ENCODE measurements at regions not wholly inside any gene's neighbourhood (a gene's known extent, or its start where the extent isn't known, plus 50 kb on each side); places are given as distances from the start of the nearest gene placed in this dataset.

DNA sequence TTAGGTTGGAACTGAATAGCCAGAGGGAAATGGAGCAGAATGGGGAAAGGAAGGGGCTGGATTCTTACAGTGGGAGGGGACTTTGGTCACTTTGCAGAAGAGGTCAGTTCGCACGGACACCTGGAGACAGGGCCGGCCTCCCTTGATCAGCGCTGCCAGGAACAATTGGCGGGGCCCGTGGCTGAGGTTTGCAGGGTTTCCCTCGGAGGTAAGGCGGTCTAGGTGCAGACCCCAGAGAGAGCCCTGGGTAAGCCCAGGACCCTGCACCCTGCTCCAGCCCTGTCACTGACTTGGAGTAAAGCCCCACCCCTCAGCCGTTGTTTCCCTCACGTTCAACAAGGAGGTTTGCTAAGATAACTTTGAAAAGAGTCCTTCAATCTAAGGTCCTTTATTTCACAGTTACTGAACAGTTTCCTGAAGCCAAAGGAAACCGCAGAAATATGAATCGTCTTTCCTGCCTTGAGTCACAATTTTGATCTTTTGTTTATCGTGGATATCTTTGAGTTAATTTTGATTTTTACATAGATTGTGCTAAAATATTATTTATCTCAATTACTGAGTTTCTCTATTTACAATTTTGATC, 231.4 kb upstream of the RTL1 start:
- dilution Hi-C loops (cut with MboI; ENCODE audit: extremely low pct_ligation_motif_present, low sequenced_read_pairs) (no loop called here), intact Hi-C loops (cut with micrococcal nuclease) (no loop called here)
- no peaks in the 10 kb centered on the region for H3K36me3 ChIP-seq (ENCODE audit: control insufficient read depth in 2 of 2, extremely low read depth in 1 of 2, insufficient read depth in 2 of 2, low read length in 2 of 2)
- FAIRE-seq (peak; percentile 86), DNase-seq (ENCODE audit: low read depth, low spot score) (peak; percentile 31)
- peaks cover 14% of the 10 kb centered on the region for H3K4me1 ChIP-seq (ENCODE audit: control insufficient read depth, extremely low read depth, insufficient read depth, low read length)
- peak overlapping the region; percentile 67 for H2AFZ ChIP-seq (ENCODE audit: low read depth, low read length)
- BruUV-seq (replicated peaks), result no TSS peak
- peak overlapping the region; percentile 45 for H3K4me2 ChIP-seq (ENCODE audit: insufficient read depth, low read length)
- CTCF ChIA-PET, result interaction anchor here (1.2 kb wide), 1 partner anchor 12 kb away, joined by 3 read pairs; no protein-coding TSS in a partner anchor
- H3K79me2 ChIP-seq (ENCODE audit: control insufficient read depth, insufficient read depth, low read length), result no peaks in the 10 kb centered on the region
- no peaks in the 10 kb centered on the region for H4K20me1 ChIP-seq (replicated peaks; ENCODE audit: control insufficient read depth, extremely low read depth, insufficient read depth, low read length)
- H3K4me3 ChIP-seq (replicated peaks in 1 of 3; ENCODE audit: insufficient read depth in 1 of 3, low read depth in 1 of 3, low read length in 3 of 3), result no peak overlapping the region
- H3K9me1 ChIP-seq (replicated peaks; ENCODE audit: control insufficient read depth, extremely low read depth, insufficient read depth, low read length), result no peaks in the 10 kb centered on the region
- H3K27me3 ChIP-seq (ENCODE audit: control insufficient read depth in 2 of 2, insufficient read depth in 2 of 2, low read length in 2 of 2), result peaks cover 0 to 4% of the 10 kb centered on the region in 2 experiments
- no peaks in the 10 kb centered on the region for H3K9me3 ChIP-seq (replicated peaks; ENCODE audit: control insufficient read depth, insufficient read depth, low read length)
- POLR2A ChIA-PET, result no interaction called here
- H3K27ac ChIP-seq (ENCODE audit: insufficient read depth, low read depth, low read length), result peak overlapping the region; percentile 15
- H3K9ac ChIP-seq (replicated peaks; ENCODE audit: extremely low read depth, insufficient read depth, low read length), result no peak overlapping the region
- TF ChIP-seq POLR2A (IDR thresholded peaks at IDR 0.05; ENCODE audit: low read depth, low read length), result no peak
- TF ChIP-seq, protein P1, sequence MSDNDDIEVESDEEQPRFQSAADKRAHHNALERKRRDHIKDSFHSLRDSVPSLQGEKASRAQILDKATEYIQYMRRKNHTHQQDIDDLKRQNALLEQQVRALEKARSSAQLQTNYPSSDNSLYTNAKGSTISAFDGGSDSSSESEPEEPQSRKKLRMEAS (IDR thresholded peaks at IDR 0.05; ENCODE audit: insufficient read depth, insufficient read length), result no peak
- peak; percentile 73 for TF ChIP-seq GATA2 (IDR thresholded peaks at IDR 0.05; ENCODE audit: insufficient read depth, insufficient read length, low read depth, low read length)
- TF ChIP-seq POLR2AphosphoS5 (IDR thresholded peaks at IDR 0.05; ENCODE audit: insufficient read depth, low read depth, low read length), result peak; percentile 19
- no peak for TF ChIP-seq MYC (IDR thresholded peaks at IDR 0.05; ENCODE audit: low read depth, low read length)
- peak; percentile 72 for TF ChIP-seq FOS (IDR thresholded peaks at IDR 0.05; ENCODE audit: borderline replicate concordance, insufficient read depth, low read length)
- TF ChIP-seq EZH2 (IDR thresholded peaks at IDR 0.05; ENCODE audit: borderline replicate concordance, low read depth, low read length, severe bottlenecking), result no peak
- TF ChIP-seq, protein P2, sequence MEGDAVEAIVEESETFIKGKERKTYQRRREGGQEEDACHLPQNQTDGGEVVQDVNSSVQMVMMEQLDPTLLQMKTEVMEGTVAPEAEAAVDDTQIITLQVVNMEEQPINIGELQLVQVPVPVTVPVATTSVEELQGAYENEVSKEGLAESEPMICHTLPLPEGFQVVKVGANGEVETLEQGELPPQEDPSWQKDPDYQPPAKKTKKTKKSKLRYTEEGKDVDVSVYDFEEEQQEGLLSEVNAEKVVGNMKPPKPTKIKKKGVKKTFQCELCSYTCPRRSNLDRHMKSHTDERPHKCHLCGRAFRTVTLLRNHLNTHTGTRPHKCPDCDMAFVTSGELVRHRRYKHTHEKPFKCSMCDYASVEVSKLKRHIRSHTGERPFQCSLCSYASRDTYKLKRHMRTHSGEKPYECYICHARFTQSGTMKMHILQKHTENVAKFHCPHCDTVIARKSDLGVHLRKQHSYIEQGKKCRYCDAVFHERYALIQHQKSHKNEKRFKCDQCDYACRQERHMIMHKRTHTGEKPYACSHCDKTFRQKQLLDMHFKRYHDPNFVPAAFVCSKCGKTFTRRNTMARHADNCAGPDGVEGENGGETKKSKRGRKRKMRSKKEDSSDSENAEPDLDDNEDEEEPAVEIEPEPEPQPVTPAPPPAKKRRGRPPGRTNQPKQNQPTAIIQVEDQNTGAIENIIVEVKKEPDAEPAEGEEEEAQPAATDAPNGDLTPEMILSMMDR (IDR thresholded peaks at IDR 0.05; ENCODE audit: extremely low read depth in 1 of 2, insufficient read depth in 1 of 2, low read depth in 1 of 2, low read length in 2 of 2), result no peak
- TF ChIP-seq JUN (IDR thresholded peaks at IDR 0.05; ENCODE audit: borderline replicate concordance, insufficient read depth, insufficient read length, low read depth), result peak; percentile 30

Data from endothelial cell of umbilical vein (primary cell).